HL-60 (cell line): ENCODE measurements at regions not wholly inside any gene's neighbourhood (a gene's known extent, or its start where the extent isn't known, plus 50 kb on each side); places are given as distances from the start of the nearest gene placed in this dataset.

Experiments
- GABPA ChIP-seq: IDR thresholded peaks from 2 replicates; pipeline ENCODE4 v1.6.1; 2012; ENCODE audit warnings: low read depth
- SPI1 ChIP-seq: IDR thresholded peaks from 2 replicates; pipeline ENCODE4 v1.6.1; 2012; ENCODE audit warnings: low read depth, mild to moderate bottlenecking, borderline replicate concordance
- TF ChIP-seq, protein P1 (sequence below): IDR thresholded peaks from one replicate; pipeline ENCODE4 v1.5.1; 2011; ENCODE audit warnings: low read length, control low read depth, inconsistent platforms; ENCODE audit not compliant: insufficient read depth

DNA sequence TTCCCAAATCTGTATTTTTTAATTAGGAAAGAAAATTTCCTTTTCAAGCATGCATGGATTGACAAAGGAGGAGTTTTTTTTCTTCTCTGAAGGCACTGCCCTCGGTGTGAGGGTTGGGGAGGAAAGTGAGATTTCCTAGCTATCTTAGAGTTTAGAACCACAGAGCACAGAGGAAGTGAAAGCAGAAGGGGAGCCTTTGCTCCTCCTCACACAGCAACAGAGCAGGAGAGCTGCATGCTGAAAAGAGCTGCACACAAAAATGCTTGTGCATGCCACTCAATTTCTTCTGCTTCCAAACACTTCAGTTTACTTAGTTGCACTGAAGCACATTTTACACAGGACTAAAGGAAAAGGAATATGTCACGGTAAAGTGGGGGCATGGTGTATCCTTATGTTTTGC, 308.1 kb downstream of the GPATCH2 start:
- TF ChIP-seq, protein P1, sequence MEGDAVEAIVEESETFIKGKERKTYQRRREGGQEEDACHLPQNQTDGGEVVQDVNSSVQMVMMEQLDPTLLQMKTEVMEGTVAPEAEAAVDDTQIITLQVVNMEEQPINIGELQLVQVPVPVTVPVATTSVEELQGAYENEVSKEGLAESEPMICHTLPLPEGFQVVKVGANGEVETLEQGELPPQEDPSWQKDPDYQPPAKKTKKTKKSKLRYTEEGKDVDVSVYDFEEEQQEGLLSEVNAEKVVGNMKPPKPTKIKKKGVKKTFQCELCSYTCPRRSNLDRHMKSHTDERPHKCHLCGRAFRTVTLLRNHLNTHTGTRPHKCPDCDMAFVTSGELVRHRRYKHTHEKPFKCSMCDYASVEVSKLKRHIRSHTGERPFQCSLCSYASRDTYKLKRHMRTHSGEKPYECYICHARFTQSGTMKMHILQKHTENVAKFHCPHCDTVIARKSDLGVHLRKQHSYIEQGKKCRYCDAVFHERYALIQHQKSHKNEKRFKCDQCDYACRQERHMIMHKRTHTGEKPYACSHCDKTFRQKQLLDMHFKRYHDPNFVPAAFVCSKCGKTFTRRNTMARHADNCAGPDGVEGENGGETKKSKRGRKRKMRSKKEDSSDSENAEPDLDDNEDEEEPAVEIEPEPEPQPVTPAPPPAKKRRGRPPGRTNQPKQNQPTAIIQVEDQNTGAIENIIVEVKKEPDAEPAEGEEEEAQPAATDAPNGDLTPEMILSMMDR = no peak
- no peak for TF ChIP-seq GABPA
- TF ChIP-seq SPI1 = no peak
